OCI-LY3 (cell line): ENCODE measurements at regions not wholly inside any gene's neighbourhood (a gene's known extent, or its start where the extent isn't known, plus 50 kb on each side); places are given as distances from the start of the nearest gene placed in this dataset.

Experiments used
- H2AFZ ChIP-seq: fragments of 200-600, 300-600 bp; shearing (Covaris generic); 2 replicates; pipeline ENCODE4 v1.6.0; 2014; ENCODE audit warnings: antibody characterized with exemption, low read depth, low read length
- H3K27ac ChIP-seq: fragments of 200-600, 300-600 bp; sonication (generic); 2 replicates; pipeline ENCODE4 v1.5.1; 2014; ENCODE audit warnings: mild to moderate bottlenecking, low read length, moderate library complexity, mixed read lengths
- H3K27me3 ChIP-seq: fragments of 200-600, 300-600 bp; sonication (generic); 2 replicates; pipeline ENCODE4 v1.6.1; 2014; ENCODE audit warnings: low read depth, low read length, mixed read lengths
- H3K36me3 ChIP-seq: fragments of 200-600, 300-600 bp; sonication (generic); replicated peaks from 2 replicates; pipeline ENCODE3; 2014; ENCODE audit warnings: low read depth, low read length, mixed read lengths
- H3K4me1 ChIP-seq: fragments of 300-600, 200-600 bp; sonication (generic); 2 replicates; pipeline ENCODE4 v1.6.1; 2014; ENCODE audit warnings: low read length, mixed read lengths
- H3K4me2 ChIP-seq: fragments of 200-600, 300-600 bp; sonication (generic); 2 replicates; pipeline ENCODE4 v1.6.1; 2014; ENCODE audit warnings: low read length, mixed read lengths
- H3K4me3 ChIP-seq: fragments of 300-600, 200-600 bp; sonication (generic); 2 replicates; pipeline ENCODE4 v1.5.1; 2014; ENCODE audit warnings: antibody characterized with exemption, mild to moderate bottlenecking, low read length, moderate library complexity
- H3K79me2 ChIP-seq: fragments of 300-600, 200-600 bp; shearing (Covaris generic); 2 replicates; pipeline ENCODE4 v1.6.1; 2014; ENCODE audit warnings: mild to moderate bottlenecking, low read length, mixed read lengths
- H3K9ac ChIP-seq: fragments of 300-600, 200-600 bp; shearing (Covaris generic); 2 replicates; pipeline ENCODE4 v1.6.0; 2014; ENCODE audit warnings: mild to moderate bottlenecking, low read length, moderate library complexity
- H3K9me3 ChIP-seq: fragments of 200-600, 300-600 bp; shearing (Covaris generic); 2 replicates; pipeline ENCODE4 v1.6.1; 2014; ENCODE audit warnings: low read length, mixed read lengths; ENCODE audit not compliant: insufficient read depth
- H4K20me1 ChIP-seq: fragments of 200-600, 300-600 bp; sonication (generic); 2 replicates; pipeline ENCODE4 v1.6.1; 2016; ENCODE audit warnings: low read length, mixed read lengths; ENCODE audit not compliant: insufficient read depth
- EZH2phosphoT487 ChIP-seq: fragments of 200-600 bp; shearing (Covaris generic); IDR thresholded peaks from 2 replicates; pipeline ENCODE4 v1.6.1; 2018; ENCODE audit warnings: antibody characterized with exemption, mixed run types, low read depth
- TF ChIP-seq, protein P1 (sequence below): fragments of 200-600, 300-600 bp; sonication (generic); IDR thresholded peaks from 2 replicates; pipeline ENCODE4 v1.5.1; 2014; ENCODE audit warnings: antibody characterized with exemption, low read length, low read depth

DNA sequence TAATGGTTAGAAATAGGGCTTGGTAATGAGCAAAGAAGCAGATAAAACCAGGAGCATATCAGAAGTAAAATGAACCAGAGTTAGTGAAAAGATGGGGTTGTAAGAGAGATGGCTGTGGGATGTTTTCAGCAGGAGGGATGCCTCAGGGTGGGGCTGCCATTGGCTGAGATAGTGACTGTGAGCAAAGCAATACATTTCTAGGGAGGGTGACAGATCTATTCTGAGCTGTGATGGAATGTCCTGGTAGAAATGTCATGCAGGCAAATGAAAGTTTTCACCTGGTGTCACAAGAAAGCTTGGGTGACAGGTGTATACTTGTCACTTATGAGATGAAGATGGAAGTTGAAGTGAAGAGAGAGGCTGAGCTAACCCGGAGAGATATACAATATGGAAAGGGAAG lies 435.9 kb downstream of the TNS3 start:
- Histone ChIP-seq H3K4me2 (no peak overlapping the region), H3K36me3 (no peaks in the 10 kb centered on the region), H2AFZ (no peak overlapping the region), H3K4me3 (no peak overlapping the region), H3K27me3 (no peaks in the 10 kb centered on the region), H3K9ac (no peak overlapping the region), H3K9me3 (peaks cover 3% of the 10 kb centered on the region; the same call in 1 of the 2 replicates), H3K27ac (no peak overlapping the region), H3K79me2 (no peaks in the 10 kb centered on the region), H4K20me1 (no peaks in the 10 kb centered on the region), H3K4me1 (peaks cover 17% of the 10 kb centered on the region)
- TF ChIP-seq EZH2phosphoT487, result no peak
- TF ChIP-seq, protein P1, sequence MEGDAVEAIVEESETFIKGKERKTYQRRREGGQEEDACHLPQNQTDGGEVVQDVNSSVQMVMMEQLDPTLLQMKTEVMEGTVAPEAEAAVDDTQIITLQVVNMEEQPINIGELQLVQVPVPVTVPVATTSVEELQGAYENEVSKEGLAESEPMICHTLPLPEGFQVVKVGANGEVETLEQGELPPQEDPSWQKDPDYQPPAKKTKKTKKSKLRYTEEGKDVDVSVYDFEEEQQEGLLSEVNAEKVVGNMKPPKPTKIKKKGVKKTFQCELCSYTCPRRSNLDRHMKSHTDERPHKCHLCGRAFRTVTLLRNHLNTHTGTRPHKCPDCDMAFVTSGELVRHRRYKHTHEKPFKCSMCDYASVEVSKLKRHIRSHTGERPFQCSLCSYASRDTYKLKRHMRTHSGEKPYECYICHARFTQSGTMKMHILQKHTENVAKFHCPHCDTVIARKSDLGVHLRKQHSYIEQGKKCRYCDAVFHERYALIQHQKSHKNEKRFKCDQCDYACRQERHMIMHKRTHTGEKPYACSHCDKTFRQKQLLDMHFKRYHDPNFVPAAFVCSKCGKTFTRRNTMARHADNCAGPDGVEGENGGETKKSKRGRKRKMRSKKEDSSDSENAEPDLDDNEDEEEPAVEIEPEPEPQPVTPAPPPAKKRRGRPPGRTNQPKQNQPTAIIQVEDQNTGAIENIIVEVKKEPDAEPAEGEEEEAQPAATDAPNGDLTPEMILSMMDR, result no peak

DNA sequence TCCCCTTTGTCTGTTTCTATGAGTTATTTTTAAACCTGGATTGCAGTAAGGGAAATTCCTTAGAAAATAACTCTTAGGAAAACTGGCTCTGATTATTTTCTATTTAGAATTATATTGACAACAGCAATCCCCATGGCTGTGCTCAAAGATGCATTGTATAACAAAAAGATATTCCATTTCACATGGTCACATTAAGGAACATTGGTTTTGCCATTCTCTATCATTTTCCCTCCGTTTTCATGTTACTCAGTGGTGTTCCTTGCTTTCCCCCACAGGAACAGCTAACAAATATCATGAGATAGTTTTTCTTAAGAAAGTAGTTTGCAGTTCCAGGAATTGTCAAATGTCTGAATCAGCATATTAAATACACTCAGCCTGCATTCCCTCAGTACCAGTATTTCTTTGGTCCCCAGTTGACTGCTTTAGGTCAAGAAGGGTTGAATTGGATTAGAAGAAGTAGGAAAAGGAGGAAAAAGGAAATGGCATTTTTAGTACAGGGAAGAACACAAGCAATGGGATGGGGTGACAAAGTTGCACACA lies 436.7 kb downstream of the TNS3 start:
- no peaks in the 10 kb centered on the region for H4K20me1 ChIP-seq
- H3K27ac ChIP-seq, result no peak overlapping the region
- H2AFZ ChIP-seq, result no peak overlapping the region
- peaks cover 17% of the 10 kb centered on the region for H3K4me1 ChIP-seq
- H3K4me3 ChIP-seq, result no peak overlapping the region
- no peak overlapping the region for H3K4me2 ChIP-seq
- no peak for TF ChIP-seq EZH2phosphoT487
- TF ChIP-seq, protein P1, result no peak
- no peaks in the 10 kb centered on the region for H3K9me3 ChIP-seq
- no peaks in the 10 kb centered on the region for H3K36me3 ChIP-seq
- no peaks in the 10 kb centered on the region for H3K27me3 ChIP-seq
- no peaks in the 10 kb centered on the region for H3K79me2 ChIP-seq
- no peak overlapping the region for H3K9ac ChIP-seq

DNA sequence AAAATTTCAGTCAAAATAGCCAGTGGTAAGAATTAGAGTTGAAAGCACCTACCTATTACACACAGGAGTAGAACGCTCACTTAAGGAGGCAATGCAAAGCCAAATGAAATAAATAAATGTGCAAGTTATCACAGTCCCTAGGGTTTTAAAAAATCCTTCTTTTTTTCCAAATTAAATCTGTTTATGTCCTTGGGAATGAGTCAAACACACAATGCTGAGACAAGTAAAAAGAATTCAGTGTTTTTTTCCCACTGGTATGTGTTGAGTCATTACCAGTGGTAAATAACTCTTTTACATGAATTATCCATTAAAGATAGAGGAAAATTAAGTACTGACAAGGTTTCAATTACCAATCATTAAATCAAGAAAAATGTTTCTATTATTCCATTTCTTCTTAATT lies 438.6 kb downstream of the TNS3 start:
- H3K4me1 ChIP-seq, result no peaks in the 10 kb centered on the region
- no peak overlapping the region for H3K4me3 ChIP-seq
- TF ChIP-seq EZH2phosphoT487, result no peak
- TF ChIP-seq, protein P1, result no peak
- H2AFZ ChIP-seq, result no peak overlapping the region
- H3K4me2 ChIP-seq, result no peak overlapping the region
- H4K20me1 ChIP-seq, result no peaks in the 10 kb centered on the region
- no peak overlapping the region for H3K27ac ChIP-seq
- H3K36me3 ChIP-seq, result no peaks in the 10 kb centered on the region
- no peak overlapping the region for H3K9ac ChIP-seq
- H3K27me3 ChIP-seq, result no peaks in the 10 kb centered on the region
- H3K79me2 ChIP-seq, result no peaks in the 10 kb centered on the region
- H3K9me3 ChIP-seq, result no peaks in the 10 kb centered on the region

DNA sequence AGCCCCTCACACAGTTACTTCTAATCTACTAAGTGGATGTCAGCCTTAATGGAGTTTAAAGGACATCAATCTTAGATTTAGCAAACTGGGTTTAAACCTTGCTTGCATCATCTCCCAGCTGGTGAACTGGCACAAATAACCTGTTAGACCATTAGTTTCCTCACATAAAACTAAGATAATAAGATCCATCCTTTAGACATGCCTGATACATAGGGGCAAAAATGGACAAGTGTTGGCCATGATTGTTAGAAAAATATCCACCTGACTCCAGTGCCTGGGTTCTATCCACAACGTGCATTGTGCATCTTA lies 439.1 kb downstream of the TNS3 start:
- Histone ChIP-seq H3K4me1 (no peaks in the 10 kb centered on the region), H3K27me3 (no peaks in the 10 kb centered on the region), H3K9ac (no peak overlapping the region), H3K36me3 (no peaks in the 10 kb centered on the region), H4K20me1 (no peaks in the 10 kb centered on the region), H3K27ac (no peak overlapping the region), H3K79me2 (no peaks in the 10 kb centered on the region), H2AFZ (no peak overlapping the region), H3K4me3 (no peak overlapping the region), H3K9me3 (no peaks in the 10 kb centered on the region), H3K4me2 (no peak overlapping the region)
- no peak for TF ChIP-seq EZH2phosphoT487
- TF ChIP-seq, protein P1, result no peak
